GM21447 (cell line): ENCODE measurements at regions not wholly inside any gene's neighbourhood (a gene's known extent, or its start where the extent isn't known, plus 50 kb on each side); places are given as distances from the start of the nearest gene placed in this dataset.
A peak's percentile ranks its signal among the peaks of the same experiment; 100 is the strongest.

Experiments used
- ATAC-seq: cut with Tn5 transposase; IDR thresholded peaks from one replicate; pipeline ENCODE4 v1.9.1; 2021; ENCODE audit not compliant: unreplicated experiment

GRCh38 chr10:3493621-3494020 is 291.4 kb downstream of the KLF6 start:
- no peak for ATAC-seq

GRCh38 chr10:3491571-3491970 is 293.4 kb downstream of the KLF6 start:
- ATAC-seq = no peak

DNA sequence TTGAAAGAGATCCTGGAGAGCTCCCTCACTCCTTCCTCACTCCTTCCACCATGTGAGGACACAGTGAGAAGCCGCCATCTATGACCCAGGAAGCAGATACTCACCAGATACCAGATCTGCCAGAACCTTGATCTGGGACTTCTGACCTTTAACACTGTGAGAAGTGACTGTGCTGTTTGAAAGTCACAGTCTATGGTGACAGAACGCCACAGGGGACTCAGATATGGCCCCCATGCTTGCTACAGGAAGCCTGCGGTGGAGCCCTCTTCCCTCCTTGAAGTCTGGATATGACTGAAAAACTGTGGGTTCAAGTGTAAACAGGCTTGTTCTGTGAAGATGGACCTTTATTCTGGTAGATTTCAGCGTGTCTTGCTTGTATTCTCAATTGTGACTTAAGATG is 297.8 kb downstream of the KLF6 start:
- ATAC-seq = no peak

- ATAC-seq = no peak
Measured at GRCh38 chr10:3486346-3487065, 298.5 kb downstream of the KLF6 start.

DNA sequence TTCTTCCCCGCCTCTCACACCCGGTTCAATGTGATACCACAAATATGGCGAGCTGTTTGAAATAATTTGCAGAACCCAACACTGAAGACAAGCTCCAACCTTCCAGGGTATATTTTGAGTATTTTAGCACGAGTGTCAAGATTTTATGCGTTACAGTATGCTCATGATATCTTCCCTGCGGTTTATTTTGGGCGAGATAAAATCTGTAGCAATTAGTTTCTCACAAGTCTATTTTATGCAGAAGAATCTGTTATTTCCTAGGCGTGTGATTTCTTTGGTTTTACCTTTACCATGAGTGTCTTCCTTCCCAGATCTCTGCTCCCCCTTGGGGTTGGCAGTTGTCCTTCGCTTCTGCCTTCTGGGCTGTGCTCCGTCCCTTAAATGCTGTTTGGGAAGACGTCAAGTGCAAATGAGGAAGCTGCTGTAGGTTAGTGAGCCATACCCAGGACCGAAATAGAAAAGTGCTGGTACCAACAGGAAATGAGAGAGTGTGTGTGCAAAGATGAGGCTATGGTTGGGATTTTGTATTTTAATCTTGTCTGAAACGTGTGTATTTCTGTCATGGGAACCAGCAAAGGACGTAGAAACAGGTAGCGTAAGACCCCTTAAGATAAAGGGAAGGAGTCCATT is 299.8 kb downstream of the KLF6 start:
- peak; percentile 41 for ATAC-seq

DNA sequence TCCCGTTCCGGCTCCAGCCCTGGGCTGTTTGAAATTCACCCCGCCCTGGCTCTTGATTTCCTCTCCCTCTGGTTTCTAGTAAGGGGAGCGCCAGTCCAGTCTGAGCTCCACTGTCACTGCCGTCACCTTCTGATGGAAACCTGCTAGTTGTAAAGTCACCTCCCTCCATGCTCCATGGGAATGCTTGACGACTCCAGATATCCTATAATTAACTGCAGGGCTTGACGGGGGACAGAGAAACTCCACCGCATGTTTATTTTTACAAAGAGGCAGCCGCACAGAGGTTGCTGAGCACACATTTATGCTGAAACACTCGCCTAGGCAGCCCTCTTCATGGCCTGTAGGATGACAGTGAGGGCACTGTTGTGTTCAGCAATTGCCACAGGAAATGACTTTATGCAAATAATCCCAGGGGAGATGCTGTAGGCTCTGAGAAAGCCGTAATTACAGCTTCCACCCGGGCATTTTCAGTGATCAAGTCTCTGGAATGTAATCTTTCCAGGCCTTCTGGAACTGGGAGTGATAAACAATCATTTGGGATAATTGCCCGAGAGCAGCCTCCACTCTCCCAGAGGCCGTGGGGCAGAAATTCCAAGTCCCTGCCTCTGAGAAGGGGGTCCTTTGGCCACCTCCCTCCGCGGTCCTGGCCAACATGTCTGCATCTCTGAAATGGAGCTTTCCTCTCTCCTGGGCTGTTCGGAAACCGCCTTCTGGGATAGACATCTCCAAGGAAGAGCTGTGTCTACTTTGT is 300.5 kb downstream of the KLF6 start:
- ATAC-seq = peak; percentile 76

DNA sequence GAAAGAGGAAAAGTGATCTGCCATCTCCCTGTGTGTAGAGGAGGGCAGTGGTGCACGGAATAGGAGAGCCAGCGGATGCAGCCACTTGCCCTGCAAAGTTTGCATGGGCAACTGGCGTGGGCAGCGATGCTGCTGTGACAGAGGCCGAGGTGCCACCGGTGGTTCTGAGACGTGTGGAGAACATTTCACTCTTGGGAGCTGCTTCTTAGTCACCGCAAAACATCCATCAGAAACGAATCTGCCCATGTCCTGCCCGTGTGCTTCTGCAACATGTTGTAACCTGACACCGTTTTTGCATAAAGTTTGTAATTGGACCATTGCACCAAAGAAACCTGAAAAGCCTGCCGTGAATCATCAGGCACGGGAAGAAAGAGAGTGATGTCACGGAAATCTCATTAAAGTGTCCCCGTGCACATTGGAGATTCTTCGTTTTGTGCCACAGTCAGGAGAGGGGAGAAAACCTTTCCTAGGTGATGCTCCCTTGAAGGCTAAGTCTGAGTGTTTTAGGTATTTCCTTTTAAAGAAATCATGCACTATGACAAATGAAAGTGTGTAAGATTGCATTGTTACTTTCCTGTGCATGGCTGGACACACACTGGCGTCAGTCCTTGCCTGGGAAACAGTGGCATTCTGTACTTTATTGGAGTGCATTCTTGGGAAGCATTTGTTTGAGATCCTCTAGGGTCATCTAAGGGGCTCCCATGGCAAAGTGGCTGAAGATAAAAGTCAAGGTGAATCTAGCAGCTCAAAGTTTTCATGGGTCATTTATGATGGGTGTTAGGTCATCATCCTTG is 302.6 kb downstream of the KLF6 start:
- ATAC-seq = peak; percentile 40

- ATAC-seq = no peak
Measured at GRCh38 chr10:3481496-3481895, 303.5 kb downstream of the KLF6 start.

DNA sequence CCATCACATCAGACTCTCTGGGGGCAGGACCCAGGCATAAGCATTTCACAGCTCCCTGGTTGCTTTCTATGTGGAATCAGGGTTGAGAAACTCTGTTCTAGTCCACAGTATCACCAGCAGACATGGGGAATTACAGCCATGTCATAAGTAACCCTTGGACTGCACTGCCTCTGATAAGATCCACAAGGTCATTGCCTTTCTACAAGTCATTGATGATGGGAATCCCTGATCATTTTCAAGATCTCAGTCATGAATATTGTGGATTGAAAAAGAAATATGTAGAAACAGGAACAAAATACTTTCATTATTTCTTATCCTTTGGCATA is 304.1 kb downstream of the KLF6 start:
- ATAC-seq = no peak

DNA sequence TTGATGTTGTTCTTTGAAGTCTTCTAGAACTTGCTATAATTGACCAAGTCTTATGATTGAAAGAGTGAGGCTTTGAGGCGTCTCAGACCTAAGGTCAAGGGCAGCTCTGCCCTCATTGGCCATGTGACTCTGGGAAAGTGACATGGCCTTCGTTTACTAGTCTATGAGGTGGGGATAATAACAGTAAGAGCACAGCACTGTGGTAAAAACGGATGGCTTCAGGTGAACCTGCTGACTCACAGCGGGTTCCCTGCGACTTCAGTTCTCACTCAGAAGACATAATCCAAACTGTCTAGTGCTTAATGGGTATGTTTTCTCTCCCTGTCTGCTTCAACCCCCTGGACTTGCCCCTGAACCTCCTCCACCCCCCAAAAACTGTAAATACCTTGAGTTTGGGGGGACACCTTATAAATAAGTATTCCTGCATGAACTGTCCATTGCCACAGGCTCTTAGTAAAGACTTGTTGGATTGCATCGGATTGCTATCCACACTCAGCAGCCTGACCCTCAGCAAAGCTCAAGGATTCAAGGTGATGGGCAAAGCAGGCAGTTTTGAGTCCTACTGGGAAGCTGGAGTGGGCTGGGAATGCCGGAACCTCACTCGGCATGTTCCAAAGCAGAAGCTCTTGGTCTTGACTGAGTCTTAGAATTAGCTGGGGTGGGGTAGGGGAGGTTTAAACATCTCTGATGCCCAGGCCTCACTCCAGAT is 304.6 kb downstream of the KLF6 start:
- ATAC-seq = no peak

- ATAC-seq = no peak
Measured at GRCh38 chr10:3478632-3479240, 306.2 kb upstream of the PITRM1 start.

GRCh38 chr10:3478153-3478552 is 305.6 kb upstream of the PITRM1 start:
- peak; percentile 44 for ATAC-seq

DNA sequence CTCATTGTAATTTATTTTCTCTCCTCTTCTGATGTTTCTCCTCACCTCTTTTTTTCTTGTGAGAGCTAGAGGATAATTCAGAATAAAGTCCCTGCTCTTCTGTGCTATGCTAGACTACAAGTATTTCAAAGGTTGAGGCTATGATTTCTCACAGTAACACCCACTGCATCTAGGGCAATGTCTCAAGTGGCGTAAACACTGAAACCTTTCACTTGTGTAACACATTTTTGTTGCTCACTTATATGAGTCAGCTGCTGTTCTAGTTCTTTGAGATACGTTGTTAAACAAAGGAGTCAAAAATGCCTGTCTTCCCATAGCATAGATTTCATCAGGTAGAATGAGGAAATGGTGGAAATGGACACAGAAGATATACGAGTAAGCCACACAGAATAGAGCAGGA is 305.1 kb upstream of the PITRM1 start:
- peak; percentile 50 for ATAC-seq

- ATAC-seq = no peak
Measured at GRCh38 chr10:3476640-3477448, 304.3 kb upstream of the PITRM1 start.

GRCh38 chr10:3476186-3476585 is 303.6 kb upstream of the PITRM1 start:
- ATAC-seq = no peak

DNA sequence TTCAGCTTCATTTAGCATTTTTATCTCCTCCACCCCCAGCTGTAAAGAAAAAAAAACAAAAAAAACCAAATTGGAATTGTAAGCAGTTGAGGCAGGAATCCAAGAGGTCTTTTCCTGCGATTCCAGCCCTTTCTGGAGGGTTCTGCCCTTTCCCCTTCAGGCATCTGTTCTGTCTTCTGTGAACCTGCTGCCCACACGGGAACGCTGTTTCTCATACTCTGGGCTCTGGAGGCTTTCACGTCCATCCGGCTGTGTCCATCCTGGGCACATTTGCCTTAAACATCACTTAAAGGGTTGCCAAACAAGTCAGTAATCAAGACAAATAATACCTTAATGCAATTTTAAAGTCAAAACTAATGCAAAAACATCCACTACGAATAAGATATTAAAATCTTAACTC is 302.8 kb upstream of the PITRM1 start:
- no peak for ATAC-seq

DNA sequence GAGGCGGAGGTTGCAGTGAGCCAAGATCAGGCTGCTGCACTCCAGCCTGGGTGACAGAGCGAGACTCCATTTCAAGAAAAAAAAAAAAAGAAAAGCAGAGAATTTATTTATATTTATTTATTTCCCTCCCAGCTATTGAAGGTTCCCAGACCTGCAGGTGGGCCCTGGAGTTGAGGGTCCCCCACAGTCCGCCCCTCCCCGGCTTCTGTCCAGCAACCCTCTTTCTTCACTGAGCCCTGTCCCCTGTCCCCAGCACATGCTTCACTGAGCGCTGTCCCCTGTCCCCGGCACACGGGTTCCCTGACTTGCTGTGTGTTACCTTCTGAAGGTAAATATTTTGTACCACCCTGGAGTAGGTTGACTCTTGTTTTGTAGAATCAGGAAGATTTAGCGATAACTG is 301.7 kb upstream of the PITRM1 start:
- no peak for ATAC-seq

DNA sequence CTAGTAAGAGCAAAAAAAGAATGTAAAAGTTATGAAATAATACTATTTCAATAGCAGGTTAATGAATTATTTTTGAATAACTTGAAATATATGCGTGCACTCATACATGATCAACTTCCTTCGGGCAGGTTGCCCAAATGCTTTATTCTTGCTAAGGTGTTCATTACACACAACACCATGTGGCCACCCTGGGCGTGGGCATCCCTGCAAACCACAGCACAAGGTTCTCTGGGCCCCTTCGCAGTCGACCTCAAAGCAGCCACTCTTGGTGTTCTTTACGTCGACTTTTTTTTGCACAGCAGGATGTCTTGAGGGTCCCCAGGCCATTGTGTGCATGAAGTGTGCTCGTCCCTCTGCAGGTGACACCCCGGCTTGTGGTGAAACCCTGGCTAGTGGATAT is 300.7 kb upstream of the PITRM1 start:
- no peak for ATAC-seq

GRCh38 chr10:3472287-3473051 is 299.9 kb upstream of the PITRM1 start:
- ATAC-seq = no peak
